Activated CD4-positive, alpha-beta T cell treated with anti-CD3 and anti-CD28 coated beads, Interleukin-2, Interleukin-4, amounts not matched to agents 100 ng/mL and 50 ng/mL, durations not matched to agents 16 hours and 8 hours (primary cell): ENCODE measurements at regions not wholly inside any gene's neighbourhood (a gene's known extent, or its start where the extent isn't known, plus 50 kb on each side); places are given as distances from the start of the nearest gene placed in this dataset.

Experiments used
- DNase-seq: peaks from one replicate; pipeline ENCODE4 v3.0.0-alpha.2; 2020; ENCODE audit warnings: low spot score

DNA sequence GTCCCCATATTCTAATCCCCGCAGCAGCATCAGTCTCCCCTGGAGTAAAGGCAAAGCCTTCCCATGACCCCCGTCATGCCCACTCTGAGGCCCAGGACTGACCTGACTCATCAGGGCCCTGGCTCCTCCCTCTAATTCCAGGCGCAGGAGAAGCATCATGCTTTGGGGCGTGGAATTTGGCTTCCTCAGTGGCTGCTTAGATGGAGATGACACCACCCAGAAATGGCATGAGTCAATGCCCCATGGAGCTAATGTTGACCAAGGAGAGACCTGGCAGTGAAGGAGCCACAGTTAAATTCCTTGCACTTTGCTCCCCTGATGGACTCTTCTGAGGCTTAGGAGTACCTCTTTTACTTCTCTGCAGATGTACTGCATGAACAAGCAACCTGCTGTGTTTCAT is 204.2 kb upstream of the PROK2 start:
- no peak for DNase-seq

DNA sequence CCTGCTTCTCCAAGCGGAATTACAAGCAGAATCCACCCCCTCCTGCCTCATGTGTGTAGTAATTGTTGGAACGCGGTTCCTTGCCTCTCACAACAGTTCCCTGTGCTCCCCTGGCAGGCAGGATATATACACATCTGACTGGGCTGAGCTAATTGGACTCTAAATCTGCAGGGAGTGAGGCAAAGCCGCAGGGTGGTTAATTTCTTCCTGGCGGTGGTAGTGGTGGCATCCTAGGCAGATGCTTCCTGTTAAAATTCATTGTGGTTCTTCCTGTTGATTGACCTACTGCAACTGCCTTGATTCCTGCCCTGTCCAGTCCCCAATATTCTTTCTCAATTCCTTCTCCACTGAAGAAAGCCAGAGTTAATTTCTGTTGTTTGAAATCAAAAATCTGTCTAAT is 202.9 kb upstream of the PROK2 start:
- DNase-seq = no peak

DNA sequence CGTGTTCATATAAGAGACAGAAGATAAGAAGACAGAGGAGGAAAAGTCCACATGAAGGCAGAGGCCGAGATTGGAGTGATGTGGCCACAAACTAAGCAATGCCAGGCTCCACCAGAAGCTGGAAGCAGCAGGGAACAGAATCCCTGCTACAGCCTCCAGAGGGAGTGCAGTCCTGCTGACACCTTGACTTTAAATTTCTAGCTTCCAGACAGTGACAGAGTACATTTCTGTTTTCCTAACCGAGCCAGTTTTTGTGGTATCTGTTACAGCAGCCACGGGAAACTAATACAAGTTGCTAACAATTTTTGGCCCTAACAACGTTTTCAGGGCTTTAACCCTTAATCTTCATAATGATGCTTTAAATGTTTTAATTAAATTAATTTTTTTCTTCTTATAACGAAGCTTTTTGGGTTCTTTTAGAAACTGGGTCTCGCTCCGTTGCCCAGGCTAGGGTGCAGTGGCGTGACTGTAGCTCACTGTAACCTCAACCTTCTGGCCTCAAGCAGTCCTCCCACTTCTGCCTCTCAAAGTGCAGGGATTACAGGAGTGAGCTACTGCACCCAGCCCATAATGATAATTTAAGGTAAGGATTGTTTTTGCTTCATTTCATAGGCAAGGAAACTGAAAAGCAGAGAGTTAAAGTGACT is 202.3 kb upstream of the PROK2 start:
- no peak for DNase-seq

DNA sequence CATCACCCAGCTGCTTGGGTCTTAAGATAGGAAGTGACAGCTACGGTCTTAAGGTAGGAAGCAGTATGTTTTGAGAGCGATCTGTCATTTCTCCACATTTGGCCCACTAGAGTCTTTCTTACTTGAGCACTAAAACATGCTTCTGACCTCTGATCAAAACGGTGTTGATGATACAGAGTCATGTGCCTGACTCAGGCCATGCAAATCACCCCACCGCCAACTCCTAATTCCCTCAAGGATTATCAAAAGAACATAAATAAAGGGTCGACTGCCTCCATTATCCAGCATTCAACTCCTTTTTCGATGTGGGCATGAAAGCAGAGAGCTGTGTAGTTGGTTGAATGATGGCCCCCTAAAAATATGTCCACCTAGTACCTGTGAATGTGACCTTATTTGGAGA is 201.7 kb upstream of the PROK2 start:
- DNase-seq = no peak

DNA sequence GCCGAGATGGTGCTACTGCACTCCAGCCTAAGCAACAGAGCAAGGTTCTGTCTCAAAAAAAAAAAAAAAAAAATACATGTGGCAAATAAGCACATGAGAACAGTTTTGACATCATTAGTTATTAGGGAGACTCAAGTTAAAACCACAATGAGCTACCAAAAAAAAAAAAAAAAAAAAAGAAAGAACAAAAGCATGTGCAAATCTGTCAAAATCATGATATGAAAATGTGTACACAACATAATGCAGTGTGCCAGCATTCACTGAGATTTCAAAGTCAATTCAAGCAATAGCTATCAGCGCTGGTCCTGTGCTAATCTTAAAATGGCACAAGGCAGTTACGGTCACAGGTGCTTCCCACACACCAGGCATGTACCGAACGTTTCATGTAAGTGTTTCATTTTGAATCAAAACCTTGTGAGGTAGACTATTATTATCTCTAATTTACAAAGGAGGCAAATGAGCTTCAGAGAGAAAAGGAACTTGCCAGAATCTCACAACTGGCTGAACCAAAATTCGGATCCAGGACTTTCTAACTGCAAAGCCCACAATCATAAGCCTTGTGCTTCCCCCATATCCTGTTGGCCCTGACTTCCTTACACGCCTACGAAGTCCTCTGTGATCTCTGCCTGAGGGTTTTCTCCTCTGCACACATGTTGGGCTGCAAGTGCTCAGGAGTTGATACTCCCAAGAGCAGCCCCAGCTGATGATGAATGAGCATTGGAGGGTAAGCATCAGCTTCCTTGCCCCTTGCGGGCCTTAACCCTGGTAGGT is 200.1 kb upstream of the PROK2 start:
- DNase-seq = peak; percentile 72

DNA sequence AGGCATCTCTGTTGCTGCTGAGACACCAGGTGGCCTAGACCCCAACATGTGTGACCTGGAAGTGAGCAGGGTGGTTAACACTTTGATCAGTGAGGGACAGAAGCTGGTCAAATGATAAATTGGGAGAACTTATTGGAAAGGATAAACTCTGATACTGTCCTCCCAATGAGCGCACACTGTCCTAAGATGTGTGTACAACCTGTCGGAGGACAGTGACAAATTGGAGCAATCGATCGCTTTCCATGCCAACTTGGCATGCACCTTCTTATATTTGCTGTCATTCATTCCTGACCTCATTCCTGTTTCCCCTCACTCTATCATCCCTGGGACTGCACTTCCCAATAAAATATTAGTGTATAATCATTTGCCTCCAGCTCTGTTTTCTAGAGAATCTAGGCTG is 198.7 kb upstream of the PROK2 start:
- DNase-seq = no peak

DNA sequence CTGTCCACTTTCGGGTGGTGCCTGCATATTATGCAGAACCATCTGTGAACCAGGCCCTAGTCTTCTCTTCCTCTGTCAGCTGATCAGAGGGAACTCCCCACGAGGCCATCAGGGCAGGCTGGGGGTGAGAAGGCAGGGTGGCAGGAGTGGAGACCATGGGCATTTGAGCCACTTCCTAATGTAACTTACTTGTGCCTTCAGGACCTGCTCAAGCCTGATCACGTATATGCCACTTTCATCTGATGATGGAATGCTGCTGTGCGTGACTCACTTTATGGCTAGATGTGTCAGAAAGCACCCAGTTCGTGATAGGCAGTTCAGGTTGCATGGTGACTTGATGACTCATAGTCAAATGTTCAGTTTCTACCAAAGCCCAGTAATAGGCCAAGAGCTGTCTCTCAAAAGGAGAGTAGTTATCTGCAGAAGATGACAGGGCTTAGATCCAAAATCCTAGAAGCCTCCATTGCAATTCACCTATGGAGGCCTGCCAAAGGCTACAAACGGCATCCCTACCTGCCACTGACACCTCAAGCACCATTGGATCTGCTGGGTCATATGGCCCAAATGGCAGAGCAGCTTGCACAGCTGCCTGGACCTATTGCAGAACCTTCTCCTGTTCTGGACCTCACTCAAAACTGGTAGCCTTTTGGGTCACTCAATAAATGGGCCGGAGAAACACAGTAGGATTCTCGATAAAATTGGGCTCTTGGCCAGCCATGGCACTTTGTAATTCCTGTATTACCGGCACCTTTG is 197.7 kb upstream of the PROK2 start:
- DNase-seq = peak; percentile 95

DNA sequence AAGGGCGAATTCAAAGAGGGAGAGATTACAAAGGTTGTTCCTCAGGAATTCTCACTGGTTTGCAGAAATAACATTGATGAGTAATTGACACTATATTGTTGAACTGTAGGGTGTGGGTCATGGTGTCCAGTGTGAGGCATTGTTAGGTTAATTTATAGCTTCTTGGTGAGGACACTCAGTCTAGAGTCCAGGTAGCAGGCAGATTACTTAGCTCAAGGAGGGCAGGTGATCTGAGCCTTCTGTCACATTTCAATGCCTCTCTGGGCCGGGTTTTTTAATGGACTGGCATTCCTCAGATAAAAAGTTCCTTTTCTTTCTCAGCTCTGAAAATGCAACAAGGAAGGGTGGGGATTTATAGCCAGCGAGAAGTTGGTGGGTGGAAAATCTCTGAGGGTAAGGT is 194.2 kb upstream of the PROK2 start:
- no peak for DNase-seq

DNA sequence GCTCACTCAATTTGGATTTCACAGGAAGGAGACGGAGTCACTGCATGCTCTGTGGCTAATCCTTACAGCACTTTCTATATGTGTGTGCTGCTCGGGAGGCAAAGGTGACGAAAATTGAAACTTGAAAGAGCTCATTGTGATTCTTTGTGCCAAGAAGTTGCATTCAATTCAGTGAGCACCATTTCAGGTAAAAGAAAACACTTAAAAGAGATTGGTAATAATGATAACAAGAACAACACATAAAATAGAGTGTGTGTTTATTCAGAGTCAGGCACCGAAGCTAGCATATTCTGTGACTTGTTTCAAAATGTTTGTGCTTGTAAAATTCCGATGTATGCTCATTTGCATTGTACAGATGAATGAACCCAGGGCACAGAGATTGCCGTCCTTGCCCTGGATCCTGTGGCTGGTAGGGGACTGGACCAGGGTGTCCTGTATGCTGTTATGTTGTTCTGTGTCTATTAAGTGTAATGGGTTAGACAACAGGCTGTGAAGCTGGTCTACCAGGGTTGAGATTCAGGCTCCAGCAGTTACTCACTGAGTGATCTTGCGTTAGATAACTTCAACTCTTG is 193.3 kb upstream of the PROK2 start:
- DNase-seq = peak; percentile 91

DNA sequence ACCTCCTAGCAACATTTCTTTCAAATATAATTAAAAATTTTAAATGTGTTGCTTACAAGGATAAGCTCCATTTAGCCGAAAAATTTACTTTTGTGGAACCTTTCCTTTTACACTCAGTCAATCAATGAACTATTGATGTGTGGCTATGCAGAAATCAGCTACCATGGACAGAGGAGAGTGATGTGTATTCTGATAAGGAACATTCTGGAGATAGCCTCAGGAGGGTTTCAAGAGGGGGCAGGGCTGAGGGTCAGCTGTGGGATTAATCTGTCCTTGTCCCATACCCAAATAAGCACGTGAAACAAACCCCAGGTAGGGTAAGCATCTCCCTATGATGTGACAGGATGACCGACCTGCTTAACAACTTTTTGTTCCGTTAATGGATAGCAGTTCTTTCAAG is 192.6 kb upstream of the PROK2 start:
- DNase-seq = no peak

DNA sequence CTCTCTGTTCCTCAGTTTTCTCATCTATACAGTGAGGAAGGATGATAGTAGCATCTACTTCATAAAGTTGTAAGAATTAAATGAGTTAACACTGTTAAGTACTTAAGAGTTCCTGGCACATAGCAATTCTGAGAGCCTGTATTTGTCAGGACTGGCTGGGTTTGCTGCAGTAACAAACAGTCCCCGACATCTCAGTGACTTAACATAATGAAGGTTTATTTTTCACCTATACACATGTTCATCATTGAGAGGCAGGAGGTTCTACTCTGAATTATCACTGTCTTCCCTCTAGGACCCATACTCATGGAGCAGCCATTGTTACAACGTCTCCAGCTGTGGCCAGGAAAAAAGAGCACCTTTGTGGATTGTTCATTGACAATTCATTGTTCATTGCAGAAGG is 190.6 kb upstream of the PROK2 start:
- DNase-seq = no peak

DNA sequence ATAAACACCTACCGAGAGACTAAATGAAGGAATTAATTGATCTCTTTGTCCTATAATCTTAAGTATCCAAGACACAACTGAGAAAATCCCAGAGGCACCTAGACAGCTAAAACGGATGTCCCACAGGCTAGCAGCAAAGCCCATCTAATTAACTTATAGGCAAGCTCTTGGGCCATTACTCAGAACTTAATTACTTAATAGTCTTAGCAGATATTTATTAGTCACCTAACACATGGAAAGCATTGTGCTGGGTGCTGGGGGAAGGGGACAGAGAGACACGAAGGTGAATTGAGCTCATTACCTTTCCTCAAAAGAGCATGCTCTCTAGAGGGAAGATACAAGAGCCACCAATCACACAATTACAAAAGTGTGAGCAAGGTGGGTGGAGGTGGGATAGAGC is 189.8 kb upstream of the PROK2 start:
- no peak for DNase-seq

DNA sequence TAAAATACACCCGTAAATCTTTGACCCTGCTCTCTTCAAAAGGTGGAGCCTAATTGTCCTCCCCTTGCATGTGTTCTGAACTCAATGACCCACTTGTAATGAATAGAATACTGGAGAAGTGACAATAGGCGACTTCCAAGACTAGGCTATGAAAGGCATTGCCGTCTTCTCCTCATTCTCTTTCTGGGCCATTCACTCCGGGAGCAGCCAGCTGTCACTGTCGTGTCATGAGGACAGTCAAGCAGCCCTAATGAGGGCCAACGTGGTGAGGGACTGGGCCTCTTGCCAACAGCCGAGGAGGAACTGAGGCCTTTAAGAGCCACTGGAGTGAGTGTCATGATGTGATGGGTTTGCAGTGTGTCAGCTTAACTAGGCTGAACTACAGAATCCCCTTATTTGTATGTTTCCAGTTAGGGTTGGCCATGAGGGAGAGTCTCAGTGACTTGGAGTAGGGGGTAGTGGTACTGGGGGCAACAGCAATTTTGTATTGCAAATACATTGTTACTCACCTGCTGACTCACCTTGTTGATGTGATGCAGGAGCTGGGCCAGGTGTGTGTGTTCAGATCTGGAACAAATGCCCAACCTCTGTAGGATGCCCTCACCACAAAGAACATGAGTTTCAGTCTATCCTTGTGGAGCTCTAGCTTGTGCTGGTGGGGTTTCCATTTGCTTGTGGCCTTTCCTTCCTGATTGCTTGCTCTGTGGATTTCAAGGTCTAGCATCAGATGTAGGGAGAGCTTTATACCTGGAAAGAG is 188.5 kb upstream of the PROK2 start:
- no peak for DNase-seq

DNA sequence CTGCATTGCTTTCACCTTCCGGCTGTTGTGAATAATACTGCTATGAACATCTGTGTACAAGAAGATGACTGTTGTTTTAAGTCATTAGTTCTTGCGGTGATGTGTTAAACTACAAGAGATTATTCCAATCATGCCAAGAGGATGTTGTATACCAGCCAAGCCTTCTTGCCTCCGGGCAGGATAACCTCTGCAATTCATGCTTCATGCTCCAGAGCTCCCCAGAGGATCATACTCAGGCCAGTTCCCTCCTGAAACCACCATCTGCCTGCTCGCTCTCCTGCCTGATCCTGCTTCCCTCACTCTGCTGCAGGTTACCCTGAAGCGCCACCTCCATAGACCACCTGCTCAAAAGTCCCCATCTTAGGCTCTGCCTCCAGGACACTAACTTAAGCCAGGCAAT is 187.1 kb upstream of the PROK2 start:
- DNase-seq = no peak

DNA sequence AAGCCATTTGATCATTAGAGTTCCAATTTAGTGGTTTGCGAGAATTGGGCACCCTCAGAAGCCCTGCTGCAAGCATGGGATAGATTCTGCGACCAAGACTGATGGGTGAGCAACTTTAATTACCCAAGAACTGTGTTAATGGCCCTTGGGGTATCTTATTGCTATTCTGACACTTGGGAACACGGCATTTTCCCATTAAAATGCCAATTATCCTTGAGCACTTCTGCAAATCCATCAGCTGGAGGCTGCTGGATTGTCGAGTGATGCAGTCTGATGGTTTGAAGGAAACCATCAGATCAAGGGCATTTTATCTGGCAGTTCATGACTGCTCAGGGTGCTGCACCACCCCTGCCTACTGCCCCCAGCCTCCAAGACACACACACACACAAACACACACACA is 183.6 kb upstream of the PROK2 start:
- no peak for DNase-seq

DNA sequence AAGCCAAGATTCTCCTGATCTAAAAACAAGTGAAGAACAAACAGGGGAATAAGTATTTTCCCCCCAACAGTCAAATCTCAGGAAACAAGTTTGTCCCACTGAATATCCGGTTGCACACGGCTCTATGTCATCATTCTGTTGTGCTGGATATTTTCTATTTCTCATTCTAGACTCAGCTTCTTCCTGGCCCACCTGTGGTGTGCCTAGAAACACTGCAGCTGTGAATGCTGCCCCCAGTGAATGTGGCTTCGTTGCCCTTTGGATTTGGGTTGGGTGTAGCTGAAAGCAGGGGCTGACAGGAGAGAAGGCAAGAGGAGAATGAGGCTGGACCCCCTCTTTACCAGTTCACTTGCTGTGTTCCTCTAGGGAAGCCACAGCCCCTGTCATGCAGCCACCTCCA is 181.2 kb upstream of the PROK2 start:
- no peak for DNase-seq

DNA sequence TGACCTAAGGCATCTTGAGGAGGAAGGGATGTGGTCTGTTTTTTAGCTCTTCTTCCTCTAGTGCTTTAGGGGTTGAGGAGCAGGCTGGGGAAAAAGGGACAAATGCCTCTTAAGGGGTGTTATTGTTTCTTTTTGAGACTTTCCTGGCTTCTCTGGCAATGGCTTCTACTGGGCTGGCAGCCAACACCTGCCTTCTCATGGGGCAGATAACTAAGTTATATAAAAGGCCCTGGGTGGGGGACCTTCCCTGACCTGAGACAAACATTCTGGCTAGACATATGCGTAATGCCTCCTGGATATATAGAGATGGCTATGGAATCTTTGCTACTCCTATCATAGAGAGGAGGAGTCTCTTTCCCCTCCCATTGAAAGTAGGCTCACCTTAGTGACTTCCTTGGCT is 179.2 kb upstream of the PROK2 start:
- no peak for DNase-seq

DNA sequence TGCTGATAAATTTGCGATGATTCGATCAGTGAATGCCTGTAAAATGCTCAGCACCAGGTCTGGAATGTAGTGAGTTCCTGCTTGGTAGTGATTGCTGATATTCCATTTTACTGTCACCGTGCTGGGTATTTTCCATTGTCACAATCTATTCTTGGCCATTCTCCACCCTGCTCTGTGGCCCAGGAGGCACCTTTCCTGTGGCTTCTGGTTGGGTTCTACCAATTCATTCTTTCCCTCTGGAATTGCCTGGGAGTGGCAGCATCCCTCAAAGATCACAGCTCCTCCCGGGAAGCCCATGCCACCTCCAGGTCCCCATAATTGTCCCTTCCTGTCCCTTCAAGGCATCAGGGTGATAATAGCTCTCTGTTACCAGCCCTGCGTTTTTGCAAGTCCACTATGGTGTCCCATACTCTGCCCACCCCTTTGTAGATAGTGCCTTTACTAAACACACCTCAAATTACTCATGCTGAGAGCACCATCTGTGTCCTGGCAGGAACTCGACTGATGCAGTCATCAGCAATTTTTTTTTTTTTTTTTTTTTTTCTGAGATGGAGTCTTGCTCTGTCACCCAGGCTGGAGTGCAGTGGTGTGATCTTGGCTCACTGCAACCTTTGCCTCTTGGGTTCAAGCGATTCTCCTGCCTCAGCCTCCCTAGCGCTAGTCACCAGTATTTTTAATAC is 177.8 kb upstream of the PROK2 start:
- peak; percentile 32 for DNase-seq

DNA sequence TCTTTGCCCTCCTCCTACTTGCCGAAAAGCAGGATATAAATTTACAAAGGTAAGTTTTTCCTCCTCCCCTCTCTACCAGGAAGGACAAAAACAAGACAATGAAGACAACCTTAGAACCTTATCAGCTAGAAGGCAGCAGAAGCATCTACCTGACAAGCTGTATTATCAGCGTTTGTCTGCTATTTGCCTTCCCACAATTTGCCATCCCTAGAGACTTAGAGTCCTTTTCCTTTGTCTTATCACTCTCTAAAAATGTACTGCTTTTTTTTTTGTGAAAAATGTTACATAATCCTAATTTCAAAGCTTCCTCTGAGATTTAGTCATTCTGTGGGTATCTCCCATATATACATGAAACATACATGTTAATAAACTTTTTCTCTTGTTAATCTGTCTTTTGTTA is 176.9 kb upstream of the PROK2 start:
- DNase-seq = no peak

DNA sequence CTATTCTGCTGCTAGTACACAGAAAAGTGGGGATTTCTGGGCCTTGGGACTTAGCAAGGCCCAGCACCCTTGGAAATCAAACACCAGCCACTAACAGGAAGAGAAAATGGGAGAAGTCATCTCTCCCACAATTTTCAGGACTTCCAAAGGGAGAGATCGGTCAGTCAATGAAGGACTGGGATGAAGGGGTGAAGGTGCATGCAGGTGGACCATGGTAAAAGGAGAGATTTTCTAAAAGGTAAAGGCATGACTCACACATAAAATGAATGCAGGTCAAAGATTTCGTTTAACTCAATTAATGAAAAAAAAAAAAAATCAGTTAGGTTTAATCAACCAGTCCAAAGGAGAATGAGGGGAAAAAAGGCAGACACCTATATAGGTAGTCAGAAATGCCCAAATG is 176.4 kb upstream of the PROK2 start:
- DNase-seq = no peak

DNA sequence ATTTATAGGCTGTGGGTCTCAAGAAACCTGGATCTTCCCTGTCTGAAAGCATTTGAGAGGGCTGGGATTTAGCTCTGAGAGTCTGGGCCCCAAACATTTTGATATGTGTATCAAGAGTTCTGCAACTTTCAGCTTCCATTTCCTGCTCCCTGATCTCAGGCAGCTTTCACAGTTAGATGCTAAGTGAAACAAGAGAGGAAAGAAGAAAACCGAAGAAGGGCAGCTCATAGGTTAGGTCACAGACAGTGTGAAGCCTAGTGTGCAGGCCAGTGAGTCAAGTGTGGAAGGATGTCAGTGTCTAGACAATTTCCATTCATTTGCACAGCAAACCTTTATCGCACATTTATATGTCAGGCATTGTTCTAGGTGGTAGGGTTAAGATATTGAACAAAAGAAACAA is 173.6 kb upstream of the PROK2 start:
- DNase-seq = peak; percentile 63

DNA sequence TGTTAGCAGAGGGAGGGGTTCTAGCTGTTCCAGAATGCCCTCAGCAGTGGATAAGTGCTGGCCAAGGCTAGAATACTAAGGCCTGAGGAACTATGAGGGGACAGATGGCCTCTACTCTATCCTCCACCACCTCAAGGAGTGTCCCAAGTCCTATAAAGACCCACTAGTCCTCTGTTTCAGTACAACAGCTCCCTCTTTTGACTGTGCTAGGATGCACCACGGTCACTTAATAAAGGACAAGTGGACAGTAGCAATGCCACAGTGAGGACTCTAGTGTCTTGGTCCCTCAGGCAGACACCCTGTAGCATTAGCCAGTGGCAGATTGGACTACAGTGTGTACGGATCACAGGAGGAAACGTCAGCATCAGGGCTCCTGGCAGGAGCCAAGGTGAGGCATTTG is 171.8 kb upstream of the PROK2 start:
- no peak for DNase-seq
